H1 (cell line): ENCODE measurements at regions not wholly inside any gene's neighbourhood (a gene's known extent, or its start where the extent isn't known, plus 50 kb on each side); places are given as distances from the start of the nearest gene placed in this dataset.

Experiments
- CTCF ChIA-PET: fragments of 300-600 bp; sonication (Branson Sonifier 250); formaldehyde crosslinking; loops from one replicate; lab custom pipeline; 2021; ENCODE audit not compliant: partially characterized antibody; lab: Charles Lee
- POLR2A ChIA-PET: fragments of 300-600 bp; sonication (Branson Sonifier 250); formaldehyde crosslinking; loops from one replicate; lab custom pipeline; 2021; ENCODE audit warnings: inconsistent platforms; ENCODE audit not compliant: partially characterized antibody; lab: Charles Lee
- DNase-seq, 2 experiments: peaks; one replicate each; pipeline versions ENCODE4 v3.0.0 to v3.0.0-alpha.2; 2010 to 2022; ENCODE audit warnings: low spot score in 2 of 2, low read depth in 1 of 2, mixed read lengths in 1 of 2
- FAIRE-seq: peaks from 2 replicates; lab custom pipeline; 2011; peaks lifted over from hg19 to GRCh38; lab: Jason Lieb, UNC
- H2AFZ ChIP-seq: 2 replicates; pipeline ENCODE4 v1.8.1; 2012; ENCODE audit warnings: low read length, inconsistent platforms
- H2AK5ac ChIP-seq: 2 replicates; pipeline ENCODE4 v1.6.1; 2013; ENCODE audit warnings: low read depth, low read length
- H2BK120ac ChIP-seq: replicated peaks from 2 replicates; pipeline ENCODE3; 2013; ENCODE audit warnings: low read depth, low read length, inconsistent platforms
- H2BK12ac ChIP-seq: 2 replicates; pipeline ENCODE4 v1.6.1; 2013; ENCODE audit warnings: low read depth, low read length
- H2BK15ac ChIP-seq: 2 replicates; pipeline ENCODE4 v1.6.1; 2013; ENCODE audit warnings: low read length
- H2BK20ac ChIP-seq: 2 replicates; pipeline ENCODE4 v1.6.1; 2013; ENCODE audit warnings: low read length
- H2BK5ac ChIP-seq: 2 replicates; pipeline ENCODE4 v1.6.1; 2013; ENCODE audit warnings: low read depth, low read length
- H3K14ac ChIP-seq: 2 replicates; pipeline ENCODE4 v1.6.1; 2013; ENCODE audit warnings: inconsistent platforms; ENCODE audit not compliant: insufficient read length
- H3K18ac ChIP-seq: 2 replicates; pipeline ENCODE4 v1.6.1; 2013; ENCODE audit warnings: low read length; ENCODE audit errors: extremely low read depth
- H3K23ac ChIP-seq: 2 replicates; pipeline ENCODE4 v1.6.1; 2013; ENCODE audit warnings: inconsistent platforms; ENCODE audit not compliant: insufficient read length
- H3K23me2 ChIP-seq: 2 replicates; pipeline ENCODE4 v1.6.1; 2013; ENCODE audit warnings: low read depth, low read length
- H3K27ac ChIP-seq: 2 replicates; pipeline ENCODE4 v1.6.1; 2011; ENCODE audit warnings: low read depth, low read length, inconsistent platforms
- H3K27me3 ChIP-seq, 4 experiments: replicated peaks in 1 of 4; 1 replicate in 1 of 4; 2 replicates in 3 of 4; pipeline versions ENCODE4 v1.6.1 to v1.8.1; 2011 to 2013; ENCODE audit warnings: low read length in 3 of 4, mild to moderate bottlenecking in 3 of 4, inconsistent platforms in 2 of 4, mixed read lengths in 2 of 4, moderate library complexity in 1 of 4; ENCODE audit not compliant: control insufficient read depth in 3 of 4, insufficient read depth in 3 of 4; ENCODE audit errors: extremely low read depth in 1 of 4
- H3K36me3 ChIP-seq, 4 experiments: 2 replicates each; pipeline versions ENCODE4 v1.6.1 to v1.8.1; 2011 to 2013; ENCODE audit warnings: mild to moderate bottlenecking in 4 of 4, low read length in 3 of 4, moderate library complexity in 2 of 4, control low read depth in 1 of 4, inconsistent platforms in 1 of 4; ENCODE audit not compliant: insufficient read depth in 4 of 4, control insufficient read depth in 2 of 4
- H3K4ac ChIP-seq: replicated peaks from 2 replicates; pipeline ENCODE3; 2013; ENCODE audit warnings: low read length, low read depth, mixed read lengths, inconsistent platforms; ENCODE audit not compliant: insufficient read length
- H3K4me1 ChIP-seq, 4 experiments: replicated peaks in 1 of 4; 1 replicate in 1 of 4; 2 replicates in 3 of 4; pipeline versions ENCODE4 v1.6.1 to v1.8.1; 2011 to 2013; ENCODE audit warnings: low read length in 3 of 4, inconsistent platforms in 2 of 4, mixed read lengths in 1 of 4; ENCODE audit not compliant: insufficient read depth in 4 of 4, control insufficient read depth in 3 of 4
- H3K4me2 ChIP-seq, 2 experiments: 2 replicates each; pipeline versions ENCODE4 v1.6.1 to v1.8.1; 2011 to 2013; ENCODE audit warnings: low read depth in 2 of 2, low read length in 2 of 2, control low read depth in 1 of 2, inconsistent platforms in 1 of 2, mild to moderate bottlenecking in 1 of 2; ENCODE audit not compliant: insufficient read depth in 1 of 2
- H3K4me3 ChIP-seq, 4 experiments: fragments of 200-600, 300-600 bp in 1 of 4; sonication (generic), shearing (Covaris generic), sonication (Bioruptor Twin) in 1 of 4; 2 replicates each; pipeline versions ENCODE4 v1.5.1 to v1.8.1; 2011 to 2016; ENCODE audit warnings: low read length in 4 of 4, low read depth in 3 of 4, control low read depth in 2 of 4, inconsistent platforms in 2 of 4, mild to moderate bottlenecking in 2 of 4, mixed read lengths in 1 of 4, moderate library complexity in 1 of 4; ENCODE audit not compliant: insufficient read depth in 2 of 4; ENCODE audit errors: extremely low read depth in 1 of 4
- H3K56ac ChIP-seq: replicated peaks from 2 replicates; pipeline ENCODE3; 2013; ENCODE audit warnings: low read depth, mild to moderate bottlenecking, mixed read lengths, low read length, inconsistent platforms; ENCODE audit not compliant: insufficient read length
- H3K79me1 ChIP-seq: 2 replicates; pipeline ENCODE4 v1.6.1; 2013; ENCODE audit warnings: low read depth, low read length, control low read depth
- H3K79me2 ChIP-seq, 2 experiments: 2 replicates each; pipeline versions ENCODE4 v1.6.1 to v1.8.1; 2012 to 2013; ENCODE audit warnings: low read length in 2 of 2, mild to moderate bottlenecking in 2 of 2, inconsistent platforms in 1 of 2; ENCODE audit not compliant: insufficient read depth in 2 of 2, control insufficient read depth in 1 of 2
- H3K9ac ChIP-seq, 4 experiments: replicated peaks in 1 of 4; 1 replicate in 1 of 4; 2 replicates in 3 of 4; pipeline versions ENCODE4 v1.6.1 to v1.8.1; 2011 to 2013; ENCODE audit warnings: low read depth in 3 of 4, low read length in 3 of 4, control low read depth in 2 of 4, mild to moderate bottlenecking in 2 of 4, moderate library complexity in 2 of 4, inconsistent platforms in 1 of 4; ENCODE audit errors: extremely low read depth in 1 of 4
- H3K9me3 ChIP-seq, 2 experiments: 2 replicates each; pipeline versions ENCODE4 v1.6.1 to v1.8.1; 2012 to 2013; ENCODE audit warnings: mild to moderate bottlenecking in 2 of 2, moderate library complexity in 2 of 2, control low read depth in 1 of 2, inconsistent platforms in 1 of 2, low read depth in 1 of 2, low read length in 1 of 2, mixed read lengths in 1 of 2; ENCODE audit not compliant: insufficient read depth in 2 of 2
- H4K20me1 ChIP-seq, 2 experiments: replicated peaks in 1 of 2; 2 replicates each; pipeline versions ENCODE3 to v1.8.1; 2011 to 2013; ENCODE audit warnings: inconsistent platforms in 2 of 2, low read length in 2 of 2, mild to moderate bottlenecking in 1 of 2; ENCODE audit not compliant: insufficient read depth in 2 of 2, control insufficient read depth in 1 of 2
- H4K5ac ChIP-seq: 2 replicates; pipeline ENCODE4 v1.6.1; 2013; ENCODE audit warnings: low read length, low read depth, mixed read lengths, inconsistent platforms; ENCODE audit not compliant: insufficient read length
- H4K8ac ChIP-seq: 2 replicates; pipeline ENCODE4 v1.8.0; 2013; ENCODE audit warnings: mild to moderate bottlenecking, moderate library complexity, low read length, inconsistent platforms; ENCODE audit not compliant: insufficient read depth; ENCODE audit errors: extremely low read depth
- H4K91ac ChIP-seq: replicated peaks from 2 replicates; pipeline ENCODE3; 2013; ENCODE audit warnings: low read length, mixed read lengths, inconsistent platforms; ENCODE audit not compliant: insufficient read length
- BCL11A ChIP-seq, 2 experiments: IDR thresholded peaks; one replicate each; pipeline ENCODE4 v1.6.1; 2011; ENCODE audit warnings: low read depth in 2 of 2, low read length in 2 of 2, mild to moderate bottlenecking in 2 of 2
- CEBPB ChIP-seq: IDR thresholded peaks from 2 replicates; pipeline ENCODE4 v1.6.1; 2012; ENCODE audit warnings: low read depth, low read length
- HDAC2 ChIP-seq, 2 experiments: fragments of 300-600 bp in 1 of 2; sonication (generic) in 1 of 2; IDR thresholded peaks; 2 replicates each; pipeline ENCODE4 v1.6.1; 2011 to 2012; ENCODE audit warnings: low read depth in 2 of 2, low read length in 2 of 2, mild to moderate bottlenecking in 2 of 2, moderate library complexity in 2 of 2, borderline replicate concordance in 1 of 2, inconsistent platforms in 1 of 2
- NANOG ChIP-seq: IDR thresholded peaks from 2 replicates; pipeline ENCODE4 v1.6.1; 2011; ENCODE audit warnings: low read length, low read depth, mild to moderate bottlenecking, inconsistent platforms; ENCODE audit not compliant: insufficient read depth, poor library complexity, severe bottlenecking
- SIX5 ChIP-seq: IDR thresholded peaks from 2 replicates; pipeline ENCODE4 v1.6.1; 2011; ENCODE audit warnings: mild to moderate bottlenecking, low read depth, low read length
- TEAD4 ChIP-seq: IDR thresholded peaks from 2 replicates; pipeline ENCODE4 v1.6.1; 2012; ENCODE audit warnings: low read depth, low read length, inconsistent platforms, mixed read lengths
- WGBS, 2 experiments: shearing (Covaris generic) in 1 of 2; methylation state at CpG; one replicate each; pipeline versions ENCODE4 v1.1.6 to v1.1.7; 2013 to 2015; ENCODE audit warnings: low lambda C conversion rate in 2 of 2, mixed read lengths in 2 of 2, inconsistent platforms in 1 of 2, low coverage in 1 of 2, missing lambda C conversion rate in 1 of 2; ENCODE audit not compliant: insufficient replicate concordance in 2 of 2, insufficient coverage in 1 of 2, insufficient read length in 1 of 2; ENCODE audit errors: extremely low coverage in 1 of 2, missing lambda C conversion rate in 1 of 2; 5-methylcytosine and 5-hydroxymethylcytosine counted together

GRCh38 chr4:15162046-15162445 lies 159.8 kb downstream of the CPEB2 start:
- peak overlapping the region in 1 of 4 experiments; percentile 41; a peak in 1 of 8 replicates for H3K4me3 ChIP-seq
- H3K4ac ChIP-seq: no peak overlapping the region
- H3K23me2 ChIP-seq: no peaks in the 10 kb centered on the region
- H3K27me3 ChIP-seq: no peaks in the 10 kb centered on the region
- no peak overlapping the region for H4K8ac ChIP-seq
- H3K36me3 ChIP-seq: no peaks in the 10 kb centered on the region
- no peak overlapping the region for H3K56ac ChIP-seq
- H3K79me1 ChIP-seq: no peaks in the 10 kb centered on the region
- no peak overlapping the region for H2BK15ac ChIP-seq
- H3K27ac ChIP-seq: no peak overlapping the region
- H2BK5ac ChIP-seq: peak overlapping the region; percentile 10; the same call in 1 of the 2 replicates
- H4K5ac ChIP-seq: peak overlapping the region; percentile 29
- WGBS, 2 experiments: 15% methylated on average over 1 of the region's 1 CpG; no CpG with 5 or more reads in 1 of the 2 experiments
- no peak overlapping the region for H3K14ac ChIP-seq
- no peaks in the 10 kb centered on the region for H4K20me1 ChIP-seq
- FAIRE-seq: peak; percentile 89
- no peak overlapping the region for H2BK12ac ChIP-seq
- H3K4me1 ChIP-seq: peaks cover 0 to 18% (median 6%) of the 10 kb centered on the region in 4 experiments; a peak in 5 of 7 replicates
- no peaks in the 10 kb centered on the region for H3K9me3 ChIP-seq
- no peak overlapping the region for H2BK20ac ChIP-seq
- no peak overlapping the region for H2AK5ac ChIP-seq
- H3K9ac ChIP-seq: no peak overlapping the region
- no peaks in the 10 kb centered on the region for H3K79me2 ChIP-seq
- no peak for DNase-seq
- H3K4me2 ChIP-seq: peak overlapping the region in 1 of 2 experiments; percentile 34; a peak in 2 of 4 replicates
- no peak overlapping the region for H2AFZ ChIP-seq
- no peak overlapping the region for H2BK120ac ChIP-seq
- CTCF ChIA-PET: interaction anchor here (0.7 to 2.3 kb wide), 4 partner anchors 35 to 214 kb away, joined by 3 to 8 read pairs (median 3); no protein-coding TSS in a partner anchor
- POLR2A ChIA-PET: interaction anchor here (0.9 to 1.3 kb wide), 2 partner anchors 12 to 15 kb away, joined by 3 read pairs; no protein-coding TSS in a partner anchor
- no peak overlapping the region for H3K18ac ChIP-seq
- H4K91ac ChIP-seq: no peak overlapping the region
- H3K23ac ChIP-seq: no peak overlapping the region
- TF ChIP-seq SIX5 (no peak), NANOG (peak; percentile 90), HDAC2 (IDR thresholded peaks at IDR 0.05; ENCODE audit: borderline replicate concordance in 1 of 2, low read depth in 2 of 2, low read length in 2 of 2) (peak; percentile 28 to 92; a peak in 2 of 4 replicates), CEBPB (no peak), TEAD4 (peak; percentile 61; the same call in 1 of the 2 replicates), BCL11A (IDR thresholded peaks at IDR 0.05; ENCODE audit: low read depth in 2 of 2, low read length in 2 of 2) (peak; percentile 22 to 45)
